NCI-H2196 treated with DMSO at 0.1 percent for 48 hours (cell line): ENCODE measurements at regions not wholly inside any gene's neighbourhood (a gene's known extent, or its start where the extent isn't known, plus 50 kb on each side); places are given as distances from the start of the nearest gene placed in this dataset.
"Not testable (repeated sequence)": the region's sequence is repeated elsewhere in the genome, so short reads cannot be mapped to it uniquely, and the experiment has no call there.

Experiments
- DNase-seq: peaks from one replicate; lab custom pipeline; 2025; ENCODE audit not compliant: unreplicated experiment; lab: John Stamatoyannopoulos, UW

- no peak for DNase-seq
Measured at GRCh38 chr5:116779846-116780245, 205.2 kb upstream of the SEMA6A start.

DNA sequence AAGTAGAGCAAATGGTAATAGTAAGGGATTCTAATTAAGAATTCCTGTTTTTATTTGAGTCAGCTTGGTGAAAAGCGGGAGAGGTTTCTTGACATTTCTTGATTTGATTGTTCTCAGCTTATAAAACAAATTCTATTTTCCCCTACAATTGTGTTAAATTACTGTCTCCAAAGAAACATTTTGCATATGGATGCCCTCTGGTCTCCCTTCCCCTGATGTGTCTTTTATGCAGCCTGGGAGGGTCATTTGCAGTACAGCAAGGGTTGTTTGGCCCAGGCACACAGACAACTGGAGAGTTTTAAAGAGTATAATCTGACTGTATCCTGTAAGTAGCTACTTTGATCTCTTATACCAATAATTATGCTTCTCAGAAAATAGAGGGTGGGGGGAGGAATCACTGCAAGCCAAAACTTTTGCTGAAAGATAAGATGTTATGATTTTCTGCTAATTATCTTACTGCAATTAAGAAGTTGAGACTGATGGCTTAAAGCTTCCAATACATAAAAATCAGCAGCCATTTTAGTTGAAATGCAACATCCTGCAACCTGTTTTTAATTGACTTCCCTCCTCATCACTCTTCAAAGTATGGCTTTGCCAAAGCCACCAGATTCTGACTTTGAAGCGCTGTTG is 204.1 kb upstream of the SEMA6A start:
- no peak for DNase-seq

DNA sequence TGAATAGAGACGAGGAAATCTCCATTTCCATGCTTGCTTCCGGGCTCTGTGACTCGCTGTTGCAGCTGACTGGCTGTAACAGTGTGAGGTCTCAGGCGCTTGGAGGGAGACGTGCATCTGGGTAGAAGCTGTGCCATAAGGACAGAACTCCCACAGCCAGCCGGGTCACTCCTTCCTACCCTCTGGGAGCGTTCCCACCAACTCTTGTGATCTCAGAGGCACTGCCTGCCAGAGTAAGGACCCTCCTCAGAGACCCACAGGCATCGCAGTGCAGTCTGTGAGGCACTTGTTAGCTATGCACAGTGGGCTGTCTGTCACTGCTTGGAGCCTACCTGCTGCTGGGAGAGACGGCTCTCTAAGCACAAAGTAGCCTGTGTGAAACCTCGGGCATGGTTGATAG is 203.4 kb upstream of the SEMA6A start:
- no peak for DNase-seq

- DNase-seq = no peak
Measured at GRCh38 chr5:116773926-116774325, 199.3 kb upstream of the SEMA6A start.

GRCh38 chr5:116772806-116773205 is 198.2 kb upstream of the SEMA6A start:
- no peak for DNase-seq

- no peak for DNase-seq
Measured at GRCh38 chr5:116772152-116772501, 197.5 kb upstream of the SEMA6A start.

DNA sequence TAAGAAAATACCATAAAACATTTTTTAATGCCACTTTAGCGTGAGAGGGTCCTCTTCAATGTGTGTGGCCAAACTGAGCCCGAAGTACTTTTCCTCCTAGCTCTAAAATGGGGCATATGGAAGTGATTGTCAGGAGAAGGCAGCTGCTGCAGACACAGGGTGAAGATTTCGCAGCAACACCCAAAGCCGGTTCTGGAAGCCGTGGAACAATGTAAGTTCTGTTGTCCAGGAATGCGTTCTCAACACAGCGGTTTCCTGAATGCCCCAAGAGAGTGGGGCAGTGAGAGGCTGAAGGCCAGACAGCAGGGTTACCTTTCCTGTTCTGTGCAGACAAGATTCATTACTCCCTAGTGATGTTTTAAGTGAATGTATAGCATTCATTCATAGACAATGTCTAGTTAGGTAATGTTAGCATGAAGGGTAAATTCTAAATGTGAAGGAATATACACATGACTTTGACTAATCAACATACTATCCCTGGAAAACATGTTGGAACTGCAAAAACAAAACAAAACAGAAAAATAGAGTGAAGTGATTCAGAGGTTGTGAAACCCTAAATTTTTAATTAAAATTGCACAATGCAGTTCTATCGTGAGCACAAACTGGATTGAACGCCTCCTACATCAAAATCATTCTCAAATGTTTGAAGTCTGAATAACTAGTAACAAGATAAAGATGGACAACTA is 197.0 kb upstream of the SEMA6A start:
- no peak for DNase-seq

GRCh38 chr5:116769953-116770352 is 195.3 kb upstream of the SEMA6A start:
- DNase-seq = not testable (repeated sequence)

DNA sequence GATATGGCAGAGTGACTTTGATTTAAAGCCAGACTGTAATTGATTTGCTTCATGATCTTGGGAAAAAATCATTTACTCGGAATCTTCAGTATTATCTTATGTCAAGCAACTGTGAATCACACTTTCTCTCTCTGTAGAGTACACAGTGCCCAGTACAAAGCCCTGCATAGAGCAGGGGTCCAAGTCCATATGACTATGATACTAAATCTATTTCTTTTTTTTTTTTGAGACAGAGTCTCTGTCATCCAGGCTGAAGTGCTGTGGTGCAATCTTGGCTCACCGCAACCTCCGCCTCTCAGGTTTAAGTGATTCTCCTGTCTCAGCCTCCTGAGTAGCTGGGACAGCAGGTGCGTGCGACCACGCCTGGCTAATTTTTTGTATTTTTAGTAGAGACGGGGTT is 194.8 kb upstream of the SEMA6A start:
- DNase-seq = no peak

- DNase-seq = no peak
Measured at GRCh38 chr5:116766470-116766947, 191.9 kb upstream of the SEMA6A start.

- DNase-seq = no peak
Measured at GRCh38 chr5:116765441-116765840, 190.8 kb upstream of the SEMA6A start.

DNA sequence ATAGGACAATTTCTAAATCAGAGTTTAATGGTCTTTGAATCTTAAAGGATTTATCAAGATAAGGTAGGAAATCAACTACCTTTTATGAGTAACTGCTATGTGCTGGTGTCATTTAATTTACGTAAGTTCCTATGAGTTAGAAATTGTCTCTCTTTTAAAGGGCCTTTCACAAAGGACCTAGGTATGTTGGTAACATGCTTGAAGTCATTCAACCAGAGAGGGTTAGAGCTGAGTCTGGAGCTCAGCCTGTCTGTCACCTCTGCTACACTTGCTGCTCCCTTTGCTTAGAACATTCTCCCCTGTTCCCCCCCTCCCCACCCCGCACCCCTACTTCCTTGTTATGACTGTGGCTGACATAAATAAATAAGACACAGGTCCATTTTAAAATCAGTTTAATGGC is 190.3 kb upstream of the SEMA6A start:
- DNase-seq = no peak

- no peak for DNase-seq
Measured at GRCh38 chr5:116763987-116764866, 189.6 kb upstream of the SEMA6A start.

DNA sequence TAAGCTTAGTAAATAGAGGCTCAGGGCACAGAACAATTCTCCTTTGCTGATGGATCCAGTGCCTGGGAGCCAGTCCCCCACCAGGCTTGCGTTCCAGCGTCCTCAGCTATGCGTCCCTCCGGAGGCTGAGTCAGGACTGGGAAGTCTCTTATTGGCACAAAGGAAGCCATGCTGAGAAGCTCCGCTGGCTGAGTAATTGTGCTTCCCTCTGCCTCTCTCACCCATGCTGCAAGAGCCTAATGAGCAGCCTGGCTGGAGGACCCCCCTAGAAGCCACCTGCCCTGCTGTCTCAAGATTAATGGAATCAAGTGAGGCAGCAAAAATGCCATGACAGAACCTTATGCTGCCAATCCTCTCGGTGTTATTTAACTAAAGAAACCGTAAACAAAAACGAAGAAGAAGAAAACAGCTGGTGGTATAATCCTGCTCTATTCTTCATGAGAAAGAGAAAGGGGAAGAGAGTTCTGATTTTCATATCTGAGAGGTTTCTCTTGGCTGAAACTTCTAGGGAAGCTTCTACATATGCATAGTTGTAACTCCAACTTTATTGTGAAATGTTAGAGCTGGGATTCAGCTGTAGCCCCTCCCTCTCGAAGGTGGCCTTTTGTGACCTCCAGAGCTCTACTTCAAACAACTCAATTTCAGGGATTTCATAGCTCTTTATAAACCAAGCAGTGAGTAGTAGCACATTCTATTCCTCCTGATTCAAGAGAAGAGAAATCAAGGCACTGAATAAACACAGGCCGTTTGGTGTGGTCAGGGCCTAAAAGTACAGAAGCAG is 185.4 kb upstream of the SEMA6A start:
- DNase-seq = no peak

DNA sequence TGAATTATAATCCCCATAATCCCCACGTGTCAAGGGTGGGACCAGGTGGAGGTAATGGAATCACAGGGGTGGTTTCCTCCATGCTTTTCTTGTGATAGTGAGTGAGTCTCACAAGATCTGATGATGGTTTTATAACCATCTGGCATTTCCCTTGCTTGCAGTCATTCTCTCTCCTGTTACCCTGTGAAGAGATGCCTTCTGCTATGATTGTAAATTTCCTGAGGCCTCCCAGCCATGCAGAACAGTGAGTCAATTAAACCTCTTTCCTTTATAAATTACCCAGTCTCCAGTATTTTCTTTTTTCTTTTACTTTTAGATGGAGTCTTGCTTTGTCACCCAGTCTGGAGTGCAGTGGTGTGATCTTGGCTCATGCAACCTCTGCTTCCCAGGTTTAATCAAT is 182.7 kb upstream of the SEMA6A start:
- DNase-seq = no peak

DNA sequence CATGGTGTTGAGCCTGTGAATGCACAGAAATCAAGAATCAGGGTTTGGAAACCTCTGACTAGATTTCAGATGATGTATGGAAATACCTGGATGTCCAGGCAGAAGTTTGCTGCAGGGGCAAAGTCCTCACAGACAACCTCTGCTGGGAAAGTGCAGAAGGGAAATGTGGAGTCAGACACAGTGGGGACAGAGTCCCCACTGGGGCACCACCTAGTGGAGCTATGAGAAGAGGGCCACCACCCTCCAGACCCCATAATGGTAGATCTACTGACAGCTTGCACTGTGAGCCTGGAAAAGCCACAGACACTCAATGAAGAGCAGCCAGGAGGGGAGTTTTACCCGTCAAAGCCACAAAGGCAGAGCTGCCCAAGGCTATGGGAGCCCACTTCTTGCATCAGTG is 181.9 kb upstream of the SEMA6A start:
- no peak for DNase-seq

DNA sequence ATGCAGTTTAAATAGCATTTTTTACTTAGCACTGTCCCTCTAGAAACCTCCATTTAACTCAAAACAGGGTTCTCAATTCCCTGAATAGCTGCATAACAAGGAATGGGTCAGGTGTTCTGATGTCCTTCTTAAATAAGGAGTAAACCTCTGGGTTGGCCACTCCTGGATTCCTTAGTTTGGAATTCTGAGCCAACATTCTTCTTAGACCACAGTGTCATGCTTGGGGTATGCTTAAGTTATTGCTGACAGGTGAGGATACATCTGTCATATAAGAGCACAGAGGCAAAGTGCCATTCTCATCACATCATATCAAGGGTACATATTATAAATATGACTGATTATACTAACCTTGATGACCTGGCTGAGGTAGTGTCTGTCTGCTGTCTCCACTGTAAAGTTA is 179.9 kb upstream of the SEMA6A start:
- no peak for DNase-seq

GRCh38 chr5:116751684-116752083 is 177.1 kb upstream of the SEMA6A start:
- DNase-seq = no peak

DNA sequence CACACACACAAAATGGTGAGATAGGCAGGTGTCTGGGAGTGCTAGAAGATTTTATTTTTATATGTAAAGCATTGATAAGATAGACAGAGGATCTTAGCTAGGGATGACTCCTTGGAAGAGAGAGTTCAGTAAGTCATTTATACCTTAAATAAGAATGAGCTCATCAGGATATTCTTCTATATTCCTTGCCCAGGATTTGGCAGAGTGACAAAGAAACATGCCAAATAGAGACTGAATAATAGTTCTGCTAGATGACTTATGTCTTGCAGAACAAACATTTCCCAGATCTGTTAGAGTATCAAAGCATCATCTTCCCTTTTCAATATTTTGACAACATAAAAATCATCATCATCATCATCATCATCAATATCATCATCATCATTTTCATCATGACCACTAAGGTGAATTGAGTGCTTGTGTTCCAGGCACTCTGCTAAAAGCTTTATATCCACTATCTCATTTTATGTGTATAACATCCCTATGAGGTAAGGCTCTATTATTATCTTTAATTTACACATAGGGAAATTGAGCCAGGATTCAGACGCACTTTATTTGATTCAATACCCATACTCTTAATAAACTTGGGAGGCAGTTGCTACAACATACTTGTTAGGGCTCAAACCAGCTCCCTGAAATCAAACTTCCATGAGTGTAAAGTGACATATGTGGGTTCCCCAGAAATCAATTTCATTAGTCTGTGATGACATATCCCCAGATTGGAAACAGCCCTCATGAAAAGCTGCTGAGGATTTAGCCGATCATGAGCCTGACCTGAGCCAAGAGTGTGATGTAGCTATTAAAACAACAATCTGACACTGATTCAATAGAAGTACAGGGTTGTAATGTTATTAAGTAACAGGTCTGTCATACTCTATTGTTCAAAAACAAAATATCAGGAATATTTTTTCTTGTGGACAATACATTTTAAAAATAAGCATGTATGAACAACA is 176.3 kb upstream of the SEMA6A start:
- DNase-seq = no peak

DNA sequence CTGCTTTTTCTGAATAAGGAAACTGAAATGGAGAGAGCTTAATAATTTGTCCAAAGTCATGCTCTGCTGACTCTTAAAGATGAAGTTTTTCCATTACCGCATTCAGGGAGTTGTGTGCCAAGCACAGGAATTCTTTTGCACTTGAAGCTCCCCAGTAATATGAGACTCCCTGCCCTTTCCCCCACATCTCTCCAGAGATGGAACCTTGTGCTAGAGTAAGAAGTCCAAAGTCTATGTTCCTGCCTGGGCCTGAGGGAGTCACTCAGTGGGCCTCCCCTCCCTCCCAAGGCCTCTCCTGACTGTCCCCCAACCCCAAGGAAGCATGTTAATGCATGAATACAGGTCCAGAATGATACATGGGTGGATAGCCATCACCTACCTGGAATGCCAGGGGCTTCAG is 173.3 kb upstream of the SEMA6A start:
- DNase-seq = no peak
